HEK293 (cell line): ENCODE measurements at regions not wholly inside any gene's neighbourhood (a gene's known extent, or its start where the extent isn't known, plus 50 kb on each side); places are given as distances from the start of the nearest gene placed in this dataset.

Experiments used
- ATF2 ChIP-seq: fragments of 450-650 bp; formaldehyde crosslinking; IDR thresholded peaks from 2 replicates; pipeline ENCODE4 v1.5.1; 2016; ENCODE audit warnings: missing biosample characterization, missing genetic modification characterization, low read depth
- BCL6B ChIP-seq: fragments of 450-650 bp; formaldehyde crosslinking; IDR thresholded peaks from 2 replicates; pipeline ENCODE4 v1.5.1; 2017; ENCODE audit warnings: missing biosample characterization, missing genetic modification characterization
- CTCF ChIP-seq: fragments of 450-650 bp; formaldehyde crosslinking; IDR thresholded peaks from 2 replicates; pipeline ENCODE4 v1.5.1; 2016; ENCODE audit warnings: missing biosample characterization, missing genetic modification characterization
- GLI2 ChIP-seq: fragments of 450-650 bp; formaldehyde crosslinking; IDR thresholded peaks from 2 replicates; pipeline ENCODE4; 2017; ENCODE audit warnings: missing biosample characterization, missing genetic modification characterization, low read depth, borderline replicate concordance
- INSM2 ChIP-seq: fragments of 450-650 bp; formaldehyde crosslinking; IDR thresholded peaks from 2 replicates; pipeline ENCODE4 v1.5.1; 2016; ENCODE audit warnings: missing biosample characterization, missing genetic modification characterization
- KLF16 ChIP-seq: fragments of 450-650 bp; formaldehyde crosslinking; IDR thresholded peaks from 2 replicates; pipeline ENCODE4 v1.5.1; 2017; ENCODE audit warnings: missing biosample characterization, missing genetic modification characterization
- KLF7 ChIP-seq: fragments of 450-650 bp; formaldehyde crosslinking; IDR thresholded peaks from 2 replicates; pipeline ENCODE4 v1.5.1; 2016; ENCODE audit warnings: missing biosample characterization, missing genetic modification characterization, borderline replicate concordance
- MEIS1 ChIP-seq: sonication (generic); formaldehyde crosslinking; IDR thresholded peaks from 2 replicates; pipeline ENCODE4 v1.8.1; 2022; ENCODE audit warnings: missing genetic modification reagents, mild to moderate bottlenecking, borderline replicate concordance
- MZF1 ChIP-seq: fragments of 450-650 bp; formaldehyde crosslinking; IDR thresholded peaks from 2 replicates; pipeline ENCODE4 v1.5.1; 2017; ENCODE audit warnings: missing biosample characterization, missing genetic modification characterization, borderline replicate concordance
- PRDM6 ChIP-seq: fragments of 450-650 bp; formaldehyde crosslinking; IDR thresholded peaks from 2 replicates; pipeline ENCODE4 v1.5.1; 2017; ENCODE audit warnings: missing biosample characterization, missing genetic modification characterization
- ZBTB6 ChIP-seq: fragments of 450-650 bp; formaldehyde crosslinking; IDR thresholded peaks from 2 replicates; pipeline ENCODE4 v1.5.1; 2017; ENCODE audit warnings: missing biosample characterization, missing genetic modification characterization
- ZBTB8A ChIP-seq: fragments of 450-650 bp; formaldehyde crosslinking; IDR thresholded peaks from 2 replicates; pipeline ENCODE4 v1.5.1; 2016; ENCODE audit warnings: missing biosample characterization, missing genetic modification characterization
- ZFP41 ChIP-seq: fragments of 450-650 bp; formaldehyde crosslinking; IDR thresholded peaks from 2 replicates; pipeline ENCODE4 v1.5.1; 2016; ENCODE audit warnings: missing biosample characterization, missing genetic modification characterization, borderline replicate concordance
- ZIC2 ChIP-seq: fragments of 450-650 bp; formaldehyde crosslinking; IDR thresholded peaks from 2 replicates; pipeline ENCODE4 v1.5.1; 2016; ENCODE audit warnings: missing biosample characterization, missing genetic modification characterization
- ZNF2 ChIP-seq: fragments of 450-650 bp; formaldehyde crosslinking; IDR thresholded peaks from 2 replicates; pipeline ENCODE4 v1.5.1; 2016; ENCODE audit warnings: missing biosample characterization, missing genetic modification characterization
- ZNF280D ChIP-seq: fragments of 450-650 bp; formaldehyde crosslinking; IDR thresholded peaks from 2 replicates; pipeline ENCODE4 v1.5.1; 2016; ENCODE audit warnings: missing biosample characterization, missing genetic modification characterization
- ZNF324 ChIP-seq: fragments of 450-650 bp; formaldehyde crosslinking; IDR thresholded peaks from 2 replicates; pipeline ENCODE4 v1.5.1; 2016; ENCODE audit warnings: missing biosample characterization, missing genetic modification characterization
- ZNF404 ChIP-seq: fragments of 450-650 bp; formaldehyde crosslinking; IDR thresholded peaks from 2 replicates; pipeline ENCODE4 v1.5.1; 2017; ENCODE audit warnings: missing biosample characterization, missing genetic modification characterization
- ZNF426 ChIP-seq: fragments of 450-650 bp; formaldehyde crosslinking; IDR thresholded peaks from 2 replicates; pipeline ENCODE4 v1.5.1; 2017; ENCODE audit warnings: missing biosample characterization, missing genetic modification characterization, mild to moderate bottlenecking, inconsistent platforms, moderate library complexity
- ZNF513 ChIP-seq: fragments of 450-650 bp; IDR thresholded peaks from 2 replicates; pipeline ENCODE4 v1.5.1; 2018; ENCODE audit warnings: missing biosample characterization, missing genetic modification characterization
- ZNF626 ChIP-seq: fragments of 450-650 bp; sonication (Bioruptor Pico); formaldehyde crosslinking; IDR thresholded peaks from 2 replicates; pipeline ENCODE4 v1.5.1; 2018; ENCODE audit warnings: missing biosample characterization, missing genetic modification characterization, inconsistent platforms
- ZNF768 ChIP-seq: fragments of 450-650 bp; formaldehyde crosslinking; IDR thresholded peaks from 2 replicates; pipeline ENCODE4 v1.5.1; 2018; ENCODE audit warnings: missing biosample characterization, mild to moderate bottlenecking, missing genetic modification characterization
- ZNF785 ChIP-seq: fragments of 450-650 bp; formaldehyde crosslinking; IDR thresholded peaks from 2 replicates; pipeline ENCODE4 v1.5.1; 2016; ENCODE audit warnings: missing biosample characterization, missing genetic modification characterization
- ZNF792 ChIP-seq: fragments of 450-650 bp; formaldehyde crosslinking; IDR thresholded peaks from 2 replicates; pipeline ENCODE4 v1.5.1; 2016; ENCODE audit warnings: missing biosample characterization, missing genetic modification characterization

GRCh38 chr6:141326426-141326825, 806.3 kb upstream of the GJE1 start (continued):
- TF ChIP-seq ZNF626 (tag by site-specific recombination), result no peak
- TF ChIP-seq KLF16, result no peak
- no peak for TF ChIP-seq ZNF785 (tag by site-specific recombination)
- TF ChIP-seq ZNF404 (tag by site-specific recombination), result no peak
- TF ChIP-seq CTCF, result no peak
- TF ChIP-seq BCL6B (tag by site-specific recombination), result no peak
- TF ChIP-seq ATF2 (tag by site-specific recombination), result no peak
- no peak for TF ChIP-seq PRDM6
- TF ChIP-seq ZNF513 (tag by site-specific recombination), result no peak
- TF ChIP-seq ZNF426 (tag by site-specific recombination), result no peak
- no peak for TF ChIP-seq ZNF2 (tag by site-specific recombination)
- TF ChIP-seq INSM2, result peak; percentile 89; the same call in 1 of the 2 replicates
- TF ChIP-seq MEIS1, result no peak
- no peak for TF ChIP-seq ZIC2 (tag by site-specific recombination)
- TF ChIP-seq KLF7 (tag by site-specific recombination), result no peak
- 0 out of 2 replicates have a peak, but pooled peaks have one; percentile 49 for TF ChIP-seq ZNF324 (tag by site-specific recombination)
- TF ChIP-seq MZF1 (tag by site-specific recombination), result no peak
- TF ChIP-seq ZBTB8A, result no peak
- no peak for TF ChIP-seq ZNF792
- TF ChIP-seq GLI2 (tag by site-specific recombination), result 0 out of 2 replicates have a peak, but pooled peaks have one; percentile 3
- TF ChIP-seq ZNF768 (tag by site-specific recombination), result no peak
- peak; percentile 60; the same call in 1 of the 2 replicates for TF ChIP-seq ZNF280D
- TF ChIP-seq ZBTB6 (tag by site-specific recombination), result no peak
- TF ChIP-seq ZFP41 (tag by site-specific recombination), result no peak
